ENCODE measurements at regions not wholly inside any gene's neighbourhood (a gene's known extent, or its start where the extent isn't known, plus 50 kb on each side); places are given as distances from the start of the nearest gene placed in this dataset.

DNA sequence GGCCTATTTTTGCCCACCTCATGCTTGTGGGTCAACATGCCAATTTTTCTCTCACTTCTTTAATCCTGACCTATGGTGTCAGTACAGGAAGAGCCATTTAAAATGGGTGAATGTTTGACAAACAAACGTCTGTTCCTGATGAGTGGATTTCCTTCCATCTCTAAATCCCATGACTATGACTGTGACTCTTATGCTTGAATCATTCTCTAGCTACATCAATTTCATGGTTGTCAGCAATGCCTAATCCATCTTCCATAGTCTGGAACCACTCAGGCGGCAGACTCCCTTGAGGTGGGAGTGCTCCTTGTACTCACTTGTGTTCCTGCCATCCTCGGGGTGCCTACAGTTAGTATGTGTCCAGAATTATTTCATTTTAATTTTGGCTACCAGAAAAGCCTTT, 194.9 kb upstream of the RPS6KA3 start:
- DNase-seq = no peak

DNA sequence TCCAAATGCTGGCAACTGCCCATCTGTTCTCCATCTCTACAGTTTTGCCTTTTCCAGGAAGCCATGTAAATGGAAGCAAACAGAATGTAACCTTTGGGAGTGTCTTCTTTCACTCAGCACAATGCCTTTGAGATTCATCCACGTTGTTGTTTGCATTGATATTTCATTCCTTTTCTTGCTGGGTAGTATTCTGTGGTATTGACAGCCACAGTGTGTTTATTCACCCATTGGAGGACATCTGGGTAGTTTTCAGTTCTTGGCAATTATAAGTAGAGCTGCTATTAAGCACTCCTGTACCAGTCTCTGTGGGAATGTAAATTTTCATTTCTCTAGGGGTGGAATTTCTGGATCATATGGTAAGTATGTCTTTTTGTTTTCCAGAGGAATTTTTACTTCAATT, 194.3 kb upstream of the RPS6KA3 start:
- no peak for DNase-seq

DNA sequence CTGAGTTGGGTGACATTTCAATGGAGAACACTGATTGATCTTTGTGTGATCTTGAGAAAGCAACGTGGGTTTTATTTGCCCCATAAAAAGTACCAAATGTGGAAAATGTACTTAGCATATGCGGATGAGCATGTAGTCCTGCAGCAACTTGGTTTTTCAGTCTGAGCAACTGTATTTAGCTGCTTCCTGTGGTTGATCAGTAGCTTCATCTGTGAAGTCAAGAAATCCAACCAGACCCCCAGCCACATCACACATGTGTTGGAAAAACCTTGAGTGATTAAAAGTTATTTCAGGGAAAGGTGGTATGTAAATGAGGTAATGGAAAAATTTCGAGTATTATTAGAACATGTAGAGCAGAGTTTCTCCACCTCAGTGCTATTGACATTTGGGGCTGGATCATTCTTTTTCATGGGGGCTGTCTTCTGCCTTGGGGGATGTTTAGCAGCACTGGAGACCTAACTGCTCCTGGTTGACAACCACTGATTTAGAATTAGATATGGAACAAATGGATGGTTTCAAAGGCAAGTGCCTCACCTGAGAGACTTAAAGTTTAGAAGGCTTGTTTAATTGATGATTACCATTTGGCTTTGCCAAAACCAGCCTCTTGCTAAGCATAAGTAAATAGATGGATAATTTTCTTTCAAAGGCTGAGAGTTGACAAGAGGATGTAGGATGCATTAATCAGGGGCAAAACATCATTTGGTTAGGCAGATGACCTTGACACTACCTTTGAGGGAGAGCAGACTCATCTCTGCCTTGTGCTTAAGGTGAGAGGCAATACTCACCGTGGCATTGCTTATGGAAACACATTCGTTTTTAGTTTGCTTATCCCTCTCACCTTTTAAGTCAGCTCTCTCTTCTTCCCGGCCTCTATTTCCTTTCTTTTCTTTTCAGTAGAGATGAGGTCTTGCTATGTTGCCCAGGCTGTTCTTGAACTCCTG, 193.0 kb upstream of the RPS6KA3 start:
- DNase-seq = no peak

DNA sequence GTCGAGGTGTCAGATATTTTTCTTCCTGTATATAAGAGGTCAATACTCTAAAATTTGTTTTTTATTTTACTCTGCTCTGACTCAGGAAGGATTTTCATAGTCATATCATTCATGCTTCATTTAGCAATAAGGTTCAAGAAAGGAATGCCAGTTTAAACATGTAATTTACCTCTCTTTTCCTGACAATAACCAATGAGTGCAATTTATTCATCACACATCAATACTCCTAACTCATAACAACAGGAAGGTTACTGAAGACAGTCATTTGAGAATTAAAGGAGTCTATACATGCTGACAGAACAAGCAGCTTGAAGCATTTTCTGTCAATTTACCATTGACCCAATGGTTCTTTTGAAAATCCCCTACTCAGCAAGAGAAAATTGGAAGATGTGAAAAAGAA, 190.3 kb upstream of the RPS6KA3 start:
- no peak for DNase-seq

DNA sequence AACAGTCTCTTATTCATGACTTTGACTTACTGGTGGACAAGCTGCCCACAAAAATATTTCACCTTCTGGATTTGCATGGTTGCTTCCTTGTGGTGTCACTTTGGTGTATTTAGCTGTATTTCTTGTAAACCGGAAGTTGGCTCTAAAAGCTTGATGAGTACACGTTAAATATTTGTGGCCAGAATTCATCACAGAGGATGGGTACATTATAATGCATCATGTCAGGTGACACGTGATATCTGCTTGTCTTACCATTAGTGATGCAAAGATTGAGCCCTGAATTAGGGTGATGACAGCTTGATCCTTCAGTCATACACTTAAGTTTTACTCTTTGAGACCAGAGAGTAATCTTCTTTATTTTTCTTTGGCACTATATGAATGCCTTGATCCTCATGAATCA, 188.3 kb upstream of the RPS6KA3 start:
- no peak for DNase-seq

DNA sequence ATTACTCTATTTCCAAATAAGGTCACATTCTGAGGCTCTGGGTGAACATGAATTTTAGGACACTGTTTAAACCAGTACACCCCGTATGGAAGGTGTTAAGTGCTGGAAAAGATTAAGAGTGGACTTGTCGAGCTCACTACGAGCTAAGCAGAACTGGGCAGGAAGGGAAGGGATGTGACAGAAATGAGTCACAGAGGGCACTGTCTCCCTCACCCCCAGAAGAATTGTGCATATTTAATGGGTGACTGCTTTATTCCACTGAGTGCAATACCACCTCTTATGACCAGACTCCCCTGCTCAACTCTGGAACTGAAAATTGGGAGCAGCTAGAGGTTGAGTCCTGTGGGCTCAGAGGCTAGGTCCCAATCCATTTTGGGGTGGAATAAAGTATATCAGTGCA, 187.4 kb upstream of the RPS6KA3 start:
- no peak for DNase-seq

DNA sequence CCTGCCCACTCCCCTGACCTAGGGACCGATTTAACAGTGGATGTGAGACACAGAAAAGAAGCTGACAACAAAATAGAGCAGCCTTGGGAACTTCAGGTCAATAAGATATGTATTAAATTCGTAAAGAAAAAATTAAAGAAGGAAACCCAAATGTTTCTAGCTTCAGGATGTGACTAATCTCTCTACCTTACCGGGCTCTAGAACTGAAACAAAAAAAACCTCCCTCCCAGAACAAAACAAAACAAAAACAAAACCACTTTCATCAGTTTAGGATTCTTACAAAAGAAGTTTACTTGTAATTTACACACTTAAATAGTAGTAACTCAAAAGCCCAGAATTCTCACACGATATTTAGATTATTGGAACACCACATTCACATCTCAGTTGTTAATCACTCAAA, 185.8 kb upstream of the RPS6KA3 start:
- no peak for DNase-seq

DNA sequence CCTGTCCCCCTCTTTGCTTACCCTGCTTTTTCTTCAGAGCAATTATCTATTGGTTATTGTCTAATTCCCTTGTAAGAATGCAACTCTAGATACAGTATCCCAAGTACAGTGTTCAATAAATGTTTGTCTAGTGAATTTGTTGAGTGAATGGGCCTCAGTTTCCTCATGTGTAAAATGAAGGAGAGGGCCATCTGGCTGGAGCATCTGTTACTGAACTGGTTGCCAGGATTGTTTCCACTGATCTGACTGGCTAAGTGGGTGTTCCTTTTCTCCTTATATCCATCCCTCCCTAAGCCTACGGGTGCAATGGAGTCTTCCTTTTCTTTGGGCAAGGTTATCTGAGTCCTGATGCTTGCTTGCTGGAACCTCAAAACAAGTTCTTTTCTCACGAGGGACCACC, 185.2 kb upstream of the RPS6KA3 start:
- DNase-seq = no peak

DNA sequence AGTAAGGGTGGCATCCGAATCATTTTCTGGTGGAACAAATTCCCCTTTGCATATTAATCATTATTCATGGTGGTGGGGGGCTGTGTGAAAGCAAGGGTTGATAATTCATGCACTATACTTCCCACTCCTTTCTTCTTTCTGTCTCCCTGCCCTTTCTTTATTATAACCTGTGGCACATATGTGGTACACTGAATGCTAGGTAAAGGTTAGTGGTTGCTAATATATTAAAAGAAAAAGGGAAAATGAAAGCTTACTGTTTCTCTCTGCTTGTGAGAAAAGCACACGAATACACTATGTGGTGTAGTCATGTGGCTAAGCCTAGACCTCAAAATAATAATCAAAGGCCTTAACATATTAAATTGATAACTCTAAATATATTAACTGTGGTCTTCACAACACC, 178.4 kb upstream of the RPS6KA3 start:
- no peak for DNase-seq

DNA sequence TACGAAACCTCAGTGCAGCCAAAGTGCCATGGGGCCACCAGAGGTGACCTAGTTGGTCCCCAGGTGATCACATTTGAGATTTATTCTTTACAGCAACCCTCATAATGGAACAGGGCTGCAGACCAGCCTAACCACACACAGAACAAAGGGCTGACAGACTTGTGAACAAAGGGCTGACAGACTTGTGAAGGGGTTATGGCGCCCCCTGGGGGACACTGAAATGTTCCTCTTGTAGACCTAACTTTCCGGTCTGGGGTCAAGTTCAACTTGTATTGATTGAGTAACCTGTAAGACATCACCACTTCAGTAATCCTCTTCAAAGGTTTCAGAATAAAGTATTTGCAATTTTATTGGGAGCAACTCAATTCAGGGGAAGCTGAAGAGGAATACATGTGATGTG, 175.9 kb upstream of the RPS6KA3 start:
- peak; percentile 81 for DNase-seq

DNA sequence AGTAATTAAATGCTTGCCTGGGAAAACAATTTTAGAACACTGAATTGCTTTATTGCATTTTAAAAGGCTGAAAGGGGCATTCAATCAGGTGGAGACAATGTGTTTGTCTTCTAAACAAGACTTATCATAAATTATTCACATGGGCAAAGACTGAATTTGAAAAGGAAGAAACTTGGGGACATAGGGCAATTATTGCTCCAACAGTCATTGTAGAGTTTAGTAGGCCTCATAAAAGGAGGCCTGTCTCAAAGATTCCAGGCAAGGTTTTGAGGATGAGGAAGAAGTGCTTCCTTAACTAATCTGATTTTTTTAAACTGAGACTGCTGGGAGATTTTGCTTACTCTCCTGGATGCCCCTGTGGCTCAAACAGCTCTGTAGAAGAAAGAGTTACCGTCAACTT, 174.4 kb upstream of the RPS6KA3 start:
- no peak for DNase-seq

DNA sequence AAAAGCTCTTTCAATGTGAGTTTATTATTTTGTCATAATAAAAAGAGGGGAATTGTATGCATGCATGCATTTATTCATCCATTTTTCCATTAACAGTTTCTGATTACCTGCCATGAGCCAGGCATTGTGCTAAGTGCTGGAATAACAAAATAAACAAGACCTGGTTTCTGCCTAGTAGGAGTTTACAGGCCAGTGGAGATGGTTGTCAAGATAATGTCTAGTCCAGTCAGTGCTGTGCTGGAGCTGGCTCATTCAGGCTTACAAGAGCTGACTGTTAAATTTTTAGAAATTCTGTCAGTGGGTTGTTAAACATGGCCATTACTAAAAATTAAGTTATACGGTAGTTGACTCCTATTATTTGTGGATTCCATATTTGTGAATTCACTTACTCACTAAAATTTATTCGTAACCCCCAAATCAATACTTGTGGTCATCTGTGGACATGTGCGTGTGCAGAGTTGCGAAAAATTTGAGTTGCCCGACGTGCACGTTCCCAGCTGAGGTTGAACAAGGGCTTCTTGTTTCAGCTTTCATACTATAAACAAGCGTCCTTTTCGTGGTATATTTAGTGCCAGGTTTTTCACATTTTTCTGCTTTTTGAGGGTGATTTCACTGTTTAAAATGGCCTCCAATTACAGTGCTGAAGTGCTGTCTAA, 172.3 kb upstream of the RPS6KA3 start:
- no peak for DNase-seq

DNA sequence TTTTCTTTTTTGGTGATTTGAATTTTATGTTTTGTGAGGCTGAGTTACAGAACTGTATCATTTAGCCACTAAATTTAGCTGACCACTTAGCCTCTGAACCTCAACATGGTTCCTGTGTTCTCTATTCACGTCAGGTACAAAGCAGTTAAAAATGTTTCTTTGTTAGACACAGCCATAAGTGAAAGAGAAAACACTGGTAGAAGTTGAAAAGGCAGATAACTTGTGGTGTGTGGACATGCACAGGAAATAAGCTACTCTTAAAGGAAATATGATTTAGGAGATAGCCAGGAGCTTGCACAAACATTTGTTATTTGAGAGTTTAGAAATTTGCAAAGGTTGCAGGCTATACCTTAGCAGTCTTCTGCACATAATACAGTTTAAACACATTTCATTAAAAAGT, 171.0 kb upstream of the RPS6KA3 start:
- DNase-seq = no peak

DNA sequence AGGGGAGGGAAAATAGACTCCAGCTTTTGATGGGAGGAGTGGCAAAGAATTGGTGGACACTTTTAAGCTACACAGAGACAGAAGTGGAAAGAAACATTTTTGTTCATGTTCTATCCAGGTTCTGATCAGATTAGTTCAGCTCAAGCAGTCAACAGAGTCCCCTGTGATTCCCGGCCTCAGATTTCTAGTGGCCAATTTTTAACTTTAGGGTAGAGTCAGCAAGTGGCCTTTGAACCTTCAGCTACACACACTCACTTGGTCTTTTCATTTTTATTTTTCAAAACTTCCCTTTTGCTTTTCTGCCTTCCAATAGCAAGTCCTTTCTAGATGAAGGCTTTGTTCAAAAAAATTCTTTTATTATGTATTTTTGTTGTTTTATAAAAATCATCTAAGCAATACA, 169.2 kb upstream of the RPS6KA3 start:
- DNase-seq = no peak

DNA sequence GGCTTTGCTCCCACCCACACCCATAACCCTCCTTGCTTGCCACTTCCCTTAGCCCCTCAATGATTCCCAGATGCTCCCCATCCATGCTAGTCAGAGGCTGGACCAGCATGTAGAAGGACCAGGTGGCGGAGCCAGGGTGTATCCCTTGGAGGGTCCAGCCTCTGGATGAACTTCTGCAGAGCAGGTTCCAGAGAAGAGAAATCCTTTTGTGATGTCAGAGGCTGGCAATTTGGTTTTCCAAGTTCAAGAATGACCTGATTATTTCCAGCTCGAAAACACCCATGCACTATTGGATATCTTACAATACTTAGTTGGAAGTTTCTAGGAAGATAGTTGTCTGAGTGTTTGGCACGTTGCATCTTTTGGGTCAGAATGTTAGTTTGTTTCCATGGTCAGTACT, 168.3 kb upstream of the RPS6KA3 start:
- no peak for DNase-seq

DNA sequence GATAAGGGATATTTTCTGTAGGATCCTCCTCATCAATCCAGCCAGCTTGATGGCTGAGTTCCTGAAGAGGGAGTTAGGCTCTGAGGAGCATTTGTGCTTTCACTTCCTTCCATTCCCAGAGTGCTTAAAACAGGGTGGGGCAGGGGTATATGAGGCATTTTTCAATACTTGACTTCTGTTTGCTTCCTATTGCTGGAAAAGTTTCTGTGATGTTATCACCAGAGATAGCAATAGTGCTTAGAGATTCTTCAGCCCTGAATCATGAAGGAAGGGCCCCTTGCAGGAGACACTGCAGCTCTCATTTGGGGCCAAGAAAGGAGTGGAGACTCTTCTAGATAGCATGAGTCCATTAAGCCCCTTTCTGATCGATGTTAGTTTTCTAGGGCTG, 166.7 kb upstream of the RPS6KA3 start:
- DNase-seq = no peak

DNA sequence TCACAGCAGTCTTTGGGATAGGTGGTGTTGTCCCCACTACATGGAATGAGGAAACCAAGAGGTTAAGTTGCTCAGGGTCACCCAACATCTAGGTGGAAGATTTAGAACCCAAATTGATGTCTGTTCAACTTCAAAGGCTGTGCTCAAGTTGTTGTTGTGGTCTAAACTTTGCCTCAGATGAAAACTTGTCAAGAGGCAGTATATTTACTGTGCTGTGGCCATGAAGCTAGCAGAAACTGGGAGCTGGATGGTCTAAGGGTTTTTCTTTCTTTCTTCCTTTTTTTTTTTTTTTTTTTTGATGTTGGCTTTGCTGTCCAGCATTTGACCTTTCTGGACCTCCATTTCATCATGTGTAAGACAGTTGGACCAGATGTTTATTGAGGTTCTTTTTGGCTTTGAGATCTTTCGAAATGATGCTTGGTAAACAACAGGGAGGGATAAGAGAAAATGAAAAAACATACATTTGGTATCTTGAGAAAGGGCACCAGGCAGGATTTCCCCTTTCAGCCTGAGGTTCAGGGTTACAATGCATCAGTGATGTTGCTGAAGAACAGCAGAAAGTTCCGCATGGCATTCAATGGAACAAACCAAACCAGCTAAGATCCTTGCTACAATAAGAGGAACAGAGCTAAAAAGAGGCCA, 166.2 kb upstream of the RPS6KA3 start:
- DNase-seq = no peak

DNA sequence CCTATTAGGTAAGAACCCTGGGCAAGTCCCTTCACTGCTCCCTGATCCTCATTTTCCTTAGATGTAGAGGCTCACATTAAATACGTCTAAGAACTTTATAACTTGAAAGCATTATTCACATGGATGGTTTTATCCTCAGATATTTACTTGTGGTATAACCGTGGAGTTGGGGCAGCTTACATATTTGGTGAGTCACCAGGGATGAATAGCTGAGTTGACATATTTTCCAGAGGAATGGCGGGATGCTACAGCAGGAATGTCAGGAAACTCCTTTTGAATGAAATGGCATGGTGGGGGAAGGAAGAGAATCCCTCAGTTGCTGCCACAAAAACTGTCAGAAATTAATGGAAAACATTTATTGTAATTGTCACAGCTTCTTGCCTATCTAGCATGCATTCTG, 165.3 kb upstream of the RPS6KA3 start:
- no peak for DNase-seq

DNA sequence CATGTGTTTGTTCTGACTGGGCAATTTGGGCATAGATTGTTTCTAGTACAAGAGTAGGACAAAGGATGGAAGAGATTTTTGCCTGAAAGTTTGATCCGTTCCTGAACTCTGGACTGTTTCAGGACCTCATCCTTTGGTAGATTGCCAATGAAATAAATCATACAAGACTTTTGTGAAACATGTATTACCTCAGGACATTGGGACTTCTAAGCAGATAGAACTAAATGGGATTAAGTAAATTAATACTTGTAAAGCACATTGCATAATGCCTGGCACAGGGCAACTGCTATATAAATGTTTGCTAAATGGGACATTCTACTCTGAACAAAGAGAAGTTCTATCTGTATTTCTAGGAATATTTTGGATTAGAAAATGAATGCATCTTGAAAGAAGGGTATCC, 164.8 kb upstream of the RPS6KA3 start:
- no peak for DNase-seq

DNA sequence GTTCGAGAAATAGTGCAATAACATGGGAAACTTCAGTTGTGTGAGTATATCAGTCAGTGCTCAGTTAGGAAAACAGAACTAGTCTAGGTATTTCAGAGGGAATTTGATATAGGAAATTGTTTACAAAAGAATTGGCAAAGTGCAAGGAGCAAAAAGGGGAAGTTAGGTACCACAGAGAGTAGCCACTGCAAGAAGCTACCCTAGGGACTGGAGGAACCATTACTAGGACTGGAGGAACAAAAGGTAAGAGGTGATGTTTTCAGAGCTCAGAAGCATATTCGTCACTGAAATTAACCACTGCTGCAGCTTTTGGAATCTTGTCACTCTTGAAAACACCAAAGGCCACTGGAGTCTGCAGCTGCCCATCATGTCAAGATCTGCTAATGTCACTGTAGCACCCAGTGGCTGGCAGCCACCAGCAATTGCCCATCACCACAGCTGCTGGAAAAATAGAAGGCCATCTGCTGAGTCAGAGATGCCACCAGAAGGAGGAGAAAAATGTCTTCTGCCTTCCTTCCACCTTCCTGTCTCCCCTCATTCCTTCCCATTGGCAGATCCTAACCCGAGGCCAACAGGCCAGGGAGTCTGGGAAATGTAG, 160.6 kb upstream of the RPS6KA3 start:
- DNase-seq = no peak

DNA sequence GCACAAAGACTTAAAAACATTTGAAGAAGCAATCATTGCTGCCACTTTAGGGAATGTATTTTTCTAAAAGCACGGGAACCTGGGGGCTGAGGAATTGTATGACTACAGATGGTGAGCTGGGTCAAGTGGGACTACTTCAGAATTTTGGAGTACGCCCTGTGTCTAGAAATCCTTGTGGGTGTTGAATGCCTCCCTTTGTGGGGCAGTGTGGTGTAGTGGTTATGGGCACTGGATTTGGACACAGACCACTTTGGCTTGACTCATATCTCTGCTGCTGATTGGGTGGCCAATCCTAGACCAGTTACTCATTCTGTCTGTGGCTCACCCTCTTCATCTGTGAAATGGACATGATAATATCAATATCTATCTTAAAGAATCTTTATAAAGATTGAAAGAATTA, 155.0 kb upstream of the RPS6KA3 start:
- DNase-seq = no peak

DNA sequence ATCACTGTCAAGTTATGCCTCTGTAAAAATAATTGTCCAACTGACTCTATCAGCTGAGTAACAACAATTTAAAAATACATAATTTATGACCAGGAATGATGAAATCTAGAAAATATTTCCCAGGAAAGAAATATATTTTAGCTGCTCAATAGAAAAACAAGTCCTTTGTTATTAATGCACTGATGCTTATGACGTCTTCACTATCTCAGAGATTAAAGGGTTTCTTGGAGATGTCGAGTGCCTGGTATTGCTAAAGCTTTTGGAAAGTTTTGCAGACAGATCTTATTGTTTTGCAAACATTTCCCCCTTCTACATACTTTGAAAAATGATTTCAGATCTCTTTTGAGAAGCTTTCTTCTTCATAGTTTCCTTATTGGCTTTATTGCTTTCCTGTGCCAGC, 154.6 kb upstream of the RPS6KA3 start:
- no peak for DNase-seq

DNA sequence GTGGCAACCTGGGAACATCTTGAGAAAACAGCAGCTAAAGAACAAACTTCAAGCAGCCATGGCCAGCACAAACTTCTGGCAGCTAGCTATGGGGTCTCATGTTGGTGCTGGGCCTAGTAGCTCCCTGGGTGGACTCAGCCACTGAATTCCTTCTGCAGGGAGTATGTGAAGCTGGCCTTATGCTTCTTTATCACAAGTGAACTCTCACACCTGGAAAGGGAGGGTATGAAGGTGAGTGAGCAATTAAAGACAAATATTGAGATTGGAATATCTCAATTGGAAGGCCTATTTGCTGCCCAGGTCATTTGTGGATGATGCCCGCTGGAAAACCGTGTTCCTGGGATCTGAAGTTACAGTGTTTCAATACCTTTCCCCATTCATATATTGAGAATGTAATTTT, 153.3 kb upstream of the RPS6KA3 start:
- DNase-seq = no peak
